Natural killer cell (primary cell): ENCODE measurements at regions not wholly inside any gene's neighbourhood (a gene's known extent, or its start where the extent isn't known, plus 50 kb on each side); places are given as distances from the start of the nearest gene placed in this dataset.

ENCODE experiments used
- ATAC-seq, 3 donors: fragments of 150-1000 bp in 2 of 3; fragments of 200-7000 bp in 1 of 3; cut with Tn5 transposase; 1 replicate in 1 of 3; 2 replicates in 2 of 3; pipeline ENCODE4 v1.10.0; 2021; ENCODE audit warnings: mild to moderate bottlenecking in 2 of 3, moderate library complexity in 2 of 3
- DNase-seq, 2 donors: peaks; one replicate each; pipeline versions ENCODE4 v3.0.0 to v3.0.0-alpha.2; 2013 to 2021; ENCODE audit warnings: mixed read lengths in 1 of 2
- H3K27ac ChIP-seq: one replicate; pipeline ENCODE4 v1.5.1; 2013; ENCODE audit warnings: mild to moderate bottlenecking, low read length
- H3K27me3 ChIP-seq: one replicate; pipeline ENCODE4 v1.6.1; 2013; ENCODE audit warnings: low read length; ENCODE audit not compliant: control insufficient read depth, insufficient read depth
- H3K36me3 ChIP-seq: one replicate; pipeline ENCODE4 v1.6.1; 2013; ENCODE audit warnings: low read length; ENCODE audit not compliant: control insufficient read depth, insufficient read depth
- H3K4me1 ChIP-seq: one replicate; pipeline ENCODE4 v1.6.1; 2013; ENCODE audit warnings: low read length; ENCODE audit not compliant: control insufficient read depth, insufficient read depth
- H3K4me3 ChIP-seq: one replicate; pipeline ENCODE4 v1.5.1; 2013; ENCODE audit warnings: low read length
- H3K9me3 ChIP-seq: one replicate; pipeline ENCODE4 v1.6.1; 2013; ENCODE audit warnings: low read length; ENCODE audit not compliant: control insufficient read depth, insufficient read depth
- H3K27ac Mint-ChIP-seq, 2 donors: one replicate each; pipeline ENCODE4 v1.8.0; 2022; ENCODE audit warnings: mild to moderate bottlenecking in 2 of 2, mixed read lengths in 2 of 2, moderate library complexity in 1 of 2
- H3K27me3 Mint-ChIP-seq, 2 donors: one replicate each; pipeline ENCODE4 v1.8.0; 2022; ENCODE audit warnings: low read depth in 2 of 2, mixed read lengths in 2 of 2
- H3K36me3 Mint-ChIP-seq: one replicate; pipeline ENCODE4 v1.8.0; 2022; ENCODE audit warnings: mixed read lengths
- H3K4me1 Mint-ChIP-seq, 2 donors: one replicate each; pipeline ENCODE4 v1.8.0; 2022; ENCODE audit warnings: mixed read lengths in 2 of 2
- H3K4me3 Mint-ChIP-seq: one replicate; pipeline ENCODE4 v1.8.0; 2022; ENCODE audit warnings: mild to moderate bottlenecking, moderate library complexity, mixed read lengths
- H3K9me3 Mint-ChIP-seq, 2 donors: one replicate each; pipeline ENCODE4 v1.8.0; 2022; ENCODE audit warnings: mixed read lengths in 2 of 2
- WGBS: methylation state at CpG from one replicate; pipeline ENCODE4 v1.1.7; 2013; ENCODE audit warnings: missing lambda C conversion rate; ENCODE audit not compliant: insufficient coverage; 5-methylcytosine and 5-hydroxymethylcytosine counted together
- intact Hi-C: fragments of 100-400 bp; cut with micrococcal nuclease; formaldehyde crosslinking; loops from one replicate; pipeline ENCODE4 v1.14.2; 2022
- TF ChIP-seq, protein P1 (sequence below): fragments of 200-600 bp; IDR thresholded peaks from one replicate; pipeline ENCODE4 v1.8.0; 2022; ENCODE audit warnings: antibody characterized with exemption

DNA sequence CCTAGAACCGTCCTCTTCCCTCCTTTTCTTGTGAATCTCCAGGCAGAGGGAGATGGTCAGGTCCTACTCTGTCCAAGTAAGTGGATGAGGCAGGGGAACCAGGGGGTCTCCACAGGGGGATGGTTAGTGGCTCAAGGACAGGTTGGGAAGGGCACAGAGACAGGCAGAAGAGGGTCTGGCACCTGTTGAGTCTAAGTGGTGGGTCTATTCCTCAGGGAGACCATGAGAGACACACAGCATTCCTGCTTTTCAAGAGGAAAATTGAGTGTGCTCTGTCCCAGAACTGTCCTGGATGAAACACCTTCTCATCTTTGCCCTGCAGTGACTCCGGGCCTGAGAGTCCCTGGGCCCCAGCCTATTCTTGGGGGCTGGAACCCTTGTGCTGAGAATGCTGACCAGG, 184.8 kb upstream of the GALNT17 start:
- 68% methylated on average over 2 of the region's 2 CpGs for whole genome bisulfite sequencing
- intact Hi-C loops = no loop called here
- no peak overlapping the region for H3K27ac Mint-ChIP-seq

DNA sequence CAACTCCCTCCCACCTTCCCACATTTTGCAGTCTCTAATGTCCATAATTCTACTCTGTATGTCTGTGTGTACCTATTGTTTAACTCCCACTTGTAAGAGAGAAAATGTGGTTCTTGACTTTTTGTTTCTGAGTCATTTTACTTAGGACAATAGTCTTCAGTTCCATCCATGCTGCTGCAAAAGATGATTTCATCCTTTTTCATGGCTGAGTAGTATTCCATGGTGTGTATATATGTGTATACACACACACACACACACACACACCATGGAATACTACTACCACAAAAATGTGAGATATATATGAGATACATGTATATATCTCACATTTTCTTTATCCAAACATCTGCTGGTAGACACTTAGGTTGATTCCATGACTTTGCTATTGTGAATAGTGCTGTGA, 182.1 kb upstream of the GALNT17 start:
- H3K4me3 Mint-ChIP-seq = no peak overlapping the region
- H3K4me3 ChIP-seq = no peak overlapping the region
- H3K9me3 Mint-ChIP-seq = peaks cover 5 to 14% of the 10 kb centered on the region in 2 donors
- intact Hi-C loops = no loop called here
- no peaks in the 10 kb centered on the region for H3K4me1 ChIP-seq
- no peaks in the 10 kb centered on the region for H3K27me3 ChIP-seq
- DNase-seq (no peak), ATAC-seq (no peak)
- H3K27ac Mint-ChIP-seq = no peak overlapping the region
- no peak overlapping the region for H3K27ac ChIP-seq
- H3K9me3 ChIP-seq = peaks cover 8% of the 10 kb centered on the region
- H3K4me1 Mint-ChIP-seq = no peaks in the 10 kb centered on the region
- H3K36me3 Mint-ChIP-seq = no peaks in the 10 kb centered on the region
- no peaks in the 10 kb centered on the region for H3K36me3 ChIP-seq
- TF ChIP-seq, protein P1, sequence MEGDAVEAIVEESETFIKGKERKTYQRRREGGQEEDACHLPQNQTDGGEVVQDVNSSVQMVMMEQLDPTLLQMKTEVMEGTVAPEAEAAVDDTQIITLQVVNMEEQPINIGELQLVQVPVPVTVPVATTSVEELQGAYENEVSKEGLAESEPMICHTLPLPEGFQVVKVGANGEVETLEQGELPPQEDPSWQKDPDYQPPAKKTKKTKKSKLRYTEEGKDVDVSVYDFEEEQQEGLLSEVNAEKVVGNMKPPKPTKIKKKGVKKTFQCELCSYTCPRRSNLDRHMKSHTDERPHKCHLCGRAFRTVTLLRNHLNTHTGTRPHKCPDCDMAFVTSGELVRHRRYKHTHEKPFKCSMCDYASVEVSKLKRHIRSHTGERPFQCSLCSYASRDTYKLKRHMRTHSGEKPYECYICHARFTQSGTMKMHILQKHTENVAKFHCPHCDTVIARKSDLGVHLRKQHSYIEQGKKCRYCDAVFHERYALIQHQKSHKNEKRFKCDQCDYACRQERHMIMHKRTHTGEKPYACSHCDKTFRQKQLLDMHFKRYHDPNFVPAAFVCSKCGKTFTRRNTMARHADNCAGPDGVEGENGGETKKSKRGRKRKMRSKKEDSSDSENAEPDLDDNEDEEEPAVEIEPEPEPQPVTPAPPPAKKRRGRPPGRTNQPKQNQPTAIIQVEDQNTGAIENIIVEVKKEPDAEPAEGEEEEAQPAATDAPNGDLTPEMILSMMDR = no peak
- no peaks in the 10 kb centered on the region for H3K27me3 Mint-ChIP-seq

More for the DNA sequence above, 184.8 kb upstream of the GALNT17 start:
- H3K4me1 ChIP-seq = no peaks in the 10 kb centered on the region
- H3K27ac ChIP-seq = no peak overlapping the region
- no peaks in the 10 kb centered on the region for H3K27me3 Mint-ChIP-seq
- H3K4me1 Mint-ChIP-seq = no peaks in the 10 kb centered on the region
- no peak overlapping the region for H3K4me3 Mint-ChIP-seq
- DNase-seq (no peak), ATAC-seq (no peak)
- H3K36me3 ChIP-seq = no peaks in the 10 kb centered on the region
- no peaks in the 10 kb centered on the region for H3K36me3 Mint-ChIP-seq
- no peaks in the 10 kb centered on the region for H3K27me3 ChIP-seq
- peaks cover 5 to 17% of the 10 kb centered on the region in 2 donors for H3K9me3 Mint-ChIP-seq
- TF ChIP-seq, protein P1 = no peak
- H3K9me3 ChIP-seq = peaks cover 8% of the 10 kb centered on the region
- no peak overlapping the region for H3K4me3 ChIP-seq

DNA sequence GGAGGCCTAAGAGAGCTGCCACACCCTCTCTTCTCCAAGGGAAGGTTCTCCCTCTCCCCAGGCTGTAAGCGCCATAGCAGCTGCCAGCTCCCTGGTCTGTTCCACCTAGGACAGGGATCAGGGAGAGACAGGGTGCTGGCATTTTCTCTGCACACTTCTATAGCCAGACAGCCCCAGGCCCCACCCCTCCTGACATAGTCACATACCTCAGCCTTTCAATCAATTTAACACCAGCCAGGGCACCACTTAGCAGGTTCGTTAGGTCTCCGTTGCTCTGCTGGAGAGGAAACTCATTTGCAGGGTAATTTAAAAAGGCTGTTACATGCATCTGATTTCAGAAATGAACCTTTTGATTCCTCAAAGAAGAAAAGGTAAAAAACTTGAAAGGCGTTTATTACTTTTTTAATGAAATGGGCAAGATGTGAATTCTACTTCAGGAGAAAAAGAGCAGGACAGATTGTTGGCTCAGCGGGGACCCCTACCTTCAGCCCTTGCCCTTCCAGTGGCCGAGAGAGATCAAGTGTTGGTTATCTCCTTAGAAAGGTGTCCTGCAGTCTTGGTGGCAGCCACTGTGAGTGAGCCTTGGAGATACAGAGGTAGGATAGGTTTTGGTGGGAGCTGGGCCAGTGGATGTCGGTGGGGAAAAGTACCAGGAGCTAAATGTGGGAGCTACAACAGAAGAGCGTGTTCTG, 180.5 kb upstream of the GALNT17 start:
- Histone ChIP-seq H3K27me3 (no peaks in the 10 kb centered on the region), H3K9me3 (peaks cover 8% of the 10 kb centered on the region), H3K36me3 (no peaks in the 10 kb centered on the region), H3K27ac (no peak overlapping the region), H3K4me3 (no peak overlapping the region), H3K4me1 (no peaks in the 10 kb centered on the region)
- ATAC-seq (no peak), DNase-seq (no peak)
- H3K36me3 Mint-ChIP-seq = no peaks in the 10 kb centered on the region
- no peak overlapping the region for H3K27ac Mint-ChIP-seq
- TF ChIP-seq, protein P1 = no peak
- intact Hi-C loops = no loop called here
- no peaks in the 10 kb centered on the region for H3K4me1 Mint-ChIP-seq
- H3K27me3 Mint-ChIP-seq = no peaks in the 10 kb centered on the region
- WGBS = 80% methylated on average over 8 of the region's 8 CpGs
- peaks cover 5 to 13% of the 10 kb centered on the region in 2 donors for H3K9me3 Mint-ChIP-seq
- no peak overlapping the region for H3K4me3 Mint-ChIP-seq

DNA sequence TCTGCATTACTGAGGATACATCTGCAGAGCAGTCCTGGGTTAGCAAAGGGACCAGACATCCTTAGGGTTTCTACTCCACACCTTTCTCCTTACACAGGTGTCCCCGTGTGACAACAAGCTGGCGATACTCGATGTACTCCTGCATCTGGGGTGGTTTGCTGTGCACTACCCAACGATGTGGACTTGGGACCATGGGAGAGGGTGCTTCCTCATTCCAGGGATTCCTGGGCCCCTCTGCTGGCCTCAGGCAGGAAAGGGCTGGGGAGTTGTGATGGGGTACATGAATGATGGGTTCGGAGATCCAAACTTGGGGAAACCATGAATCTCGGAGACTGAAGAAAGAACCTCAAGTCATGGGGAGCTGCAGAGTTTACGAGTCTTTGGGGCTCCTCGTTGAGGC, 179.6 kb upstream of the GALNT17 start:
- Mint-ChIP-seq H3K36me3 (no peaks in the 10 kb centered on the region), H3K4me1 (no peaks in the 10 kb centered on the region), H3K27ac (no peak overlapping the region), H3K4me3 (no peak overlapping the region), H3K9me3 (peaks cover 5 to 15% of the 10 kb centered on the region in 2 donors), H3K27me3 (no peaks in the 10 kb centered on the region)
- no peak overlapping the region for H3K4me3 ChIP-seq
- H3K4me1 ChIP-seq = no peaks in the 10 kb centered on the region
- H3K27ac ChIP-seq = no peak overlapping the region
- DNase-seq (no peak), ATAC-seq (no peak)
- intact Hi-C loops = no loop called here
- WGBS = 87% methylated on average over 8 of the region's 8 CpGs
- peaks cover 8% of the 10 kb centered on the region for H3K9me3 ChIP-seq
- TF ChIP-seq, protein P1 = no peak
- no peaks in the 10 kb centered on the region for H3K36me3 ChIP-seq
- H3K27me3 ChIP-seq = no peaks in the 10 kb centered on the region
